DND-41 (cell line): ENCODE measurements at regions not wholly inside any gene's neighbourhood (a gene's known extent, or its start where the extent isn't known, plus 50 kb on each side); places are given as distances from the start of the nearest gene placed in this dataset.

ENCODE experiments used
- ATAC-seq: fragments of 200-7000 bp; cut with Tn5 transposase; 3 replicates; pipeline ENCODE4 v1.9.1; 2021; ENCODE audit warnings: low read depth; ENCODE audit not compliant: insufficient read depth
- DNase-seq: peaks from one replicate; pipeline ENCODE4 v3.0.0-alpha.2; 2020
- H2AFZ ChIP-seq: 2 replicates; pipeline ENCODE4 v1.6.0; 2012; ENCODE audit warnings: low read depth, low read length
- H3K27ac ChIP-seq: 2 replicates; pipeline ENCODE4 v1.5.1; 2012; ENCODE audit warnings: low read length, inconsistent platforms
- H3K27me3 ChIP-seq: fragments of 200-600 bp; sonication (generic); 2 replicates; pipeline ENCODE4 v1.6.0; 2012; ENCODE audit warnings: low read length, mild to moderate bottlenecking, inconsistent platforms; ENCODE audit not compliant: insufficient read depth, poor library complexity
- H3K36me3 ChIP-seq: 2 replicates; pipeline ENCODE4 v1.5.1; 2012; ENCODE audit warnings: low read length, inconsistent platforms; ENCODE audit not compliant: insufficient read depth
- H3K4me1 ChIP-seq: 2 replicates; pipeline ENCODE4 v1.5.1; 2012; ENCODE audit warnings: mild to moderate bottlenecking, low read length; ENCODE audit not compliant: insufficient read depth
- H3K4me2 ChIP-seq: 2 replicates; pipeline ENCODE4 v1.6.0; 2012; ENCODE audit warnings: mild to moderate bottlenecking, moderate library complexity, low read length, inconsistent platforms; ENCODE audit not compliant: insufficient read depth
- H3K4me3 ChIP-seq, 2 experiments: fragments of 200-600 bp in 1 of 2; shearing (Covaris generic) in 1 of 2; 2 replicates each; pipeline ENCODE4 v1.5.1; 2012 to 2016; ENCODE audit warnings: inconsistent platforms in 2 of 2, low read length in 2 of 2, mild to moderate bottlenecking in 2 of 2, low read depth in 1 of 2, moderate library complexity in 1 of 2
- H3K79me2 ChIP-seq: 2 replicates; pipeline ENCODE4 v1.6.0; 2012; ENCODE audit warnings: low read length, inconsistent platforms; ENCODE audit not compliant: insufficient read depth
- H3K9ac ChIP-seq: 2 replicates; pipeline ENCODE4 v1.6.0; 2012; ENCODE audit warnings: low read depth, mild to moderate bottlenecking, inconsistent platforms, low read length, moderate library complexity
- H3K9me3 ChIP-seq: 2 replicates; pipeline ENCODE4 v1.5.1; 2012; ENCODE audit warnings: low read length, moderate library complexity, mild to moderate bottlenecking, inconsistent platforms; ENCODE audit not compliant: insufficient read depth, severe bottlenecking
- H4K20me1 ChIP-seq: 2 replicates; pipeline ENCODE4 v1.6.0; 2012; ENCODE audit warnings: low read length; ENCODE audit not compliant: insufficient read depth
- EZH2 ChIP-seq: IDR thresholded peaks from 3 replicates; pipeline ENCODE4 v1.6.1; 2012; ENCODE audit warnings: borderline replicate concordance, low read depth, mild to moderate bottlenecking, moderate library complexity, low read length, inconsistent platforms; ENCODE audit not compliant: severe bottlenecking
- TF ChIP-seq, protein P1 (sequence below): IDR thresholded peaks from 2 replicates; pipeline ENCODE4 v1.5.1; 2012; ENCODE audit warnings: borderline replicate concordance, low read length, moderate library complexity, mild to moderate bottlenecking; ENCODE audit not compliant: poor library complexity, severe bottlenecking; ENCODE audit errors: extremely low read depth

DNA sequence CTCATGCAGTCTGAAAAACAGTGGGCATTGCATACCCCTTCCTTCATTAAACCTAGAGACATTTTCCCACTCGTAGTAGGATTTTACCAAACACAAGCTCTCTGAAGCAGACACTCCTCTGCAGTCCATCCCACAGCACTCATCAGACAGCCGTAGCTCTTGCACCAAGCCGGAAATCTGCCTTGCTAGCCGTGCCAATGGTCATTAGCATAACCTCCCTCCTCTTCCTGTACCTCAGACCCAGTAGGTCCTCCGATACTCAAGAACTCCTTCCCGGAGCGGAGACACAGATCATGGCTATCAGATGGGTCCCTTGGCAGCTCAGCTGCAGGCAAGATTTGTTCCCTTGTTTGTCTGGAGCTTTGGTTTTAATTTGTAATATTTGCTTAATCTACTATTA, 483.1 kb upstream of the PSMD7 start:
- TF ChIP-seq, protein P1, sequence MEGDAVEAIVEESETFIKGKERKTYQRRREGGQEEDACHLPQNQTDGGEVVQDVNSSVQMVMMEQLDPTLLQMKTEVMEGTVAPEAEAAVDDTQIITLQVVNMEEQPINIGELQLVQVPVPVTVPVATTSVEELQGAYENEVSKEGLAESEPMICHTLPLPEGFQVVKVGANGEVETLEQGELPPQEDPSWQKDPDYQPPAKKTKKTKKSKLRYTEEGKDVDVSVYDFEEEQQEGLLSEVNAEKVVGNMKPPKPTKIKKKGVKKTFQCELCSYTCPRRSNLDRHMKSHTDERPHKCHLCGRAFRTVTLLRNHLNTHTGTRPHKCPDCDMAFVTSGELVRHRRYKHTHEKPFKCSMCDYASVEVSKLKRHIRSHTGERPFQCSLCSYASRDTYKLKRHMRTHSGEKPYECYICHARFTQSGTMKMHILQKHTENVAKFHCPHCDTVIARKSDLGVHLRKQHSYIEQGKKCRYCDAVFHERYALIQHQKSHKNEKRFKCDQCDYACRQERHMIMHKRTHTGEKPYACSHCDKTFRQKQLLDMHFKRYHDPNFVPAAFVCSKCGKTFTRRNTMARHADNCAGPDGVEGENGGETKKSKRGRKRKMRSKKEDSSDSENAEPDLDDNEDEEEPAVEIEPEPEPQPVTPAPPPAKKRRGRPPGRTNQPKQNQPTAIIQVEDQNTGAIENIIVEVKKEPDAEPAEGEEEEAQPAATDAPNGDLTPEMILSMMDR: no peak
- no peak for TF ChIP-seq EZH2
- DNase-seq (no peak), ATAC-seq (no peak)
- Histone ChIP-seq H3K36me3 (no peaks in the 10 kb centered on the region), H3K27me3 (peaks cover 8% of the 10 kb centered on the region), H2AFZ (no peak overlapping the region), H3K4me1 (no peaks in the 10 kb centered on the region), H4K20me1 (no peaks in the 10 kb centered on the region), H3K4me3 (no peak overlapping the region), H3K4me2 (no peak overlapping the region), H3K27ac (no peak overlapping the region), H3K9ac (no peak overlapping the region), H3K79me2 (no peaks in the 10 kb centered on the region), H3K9me3 (no peaks in the 10 kb centered on the region)

DNA sequence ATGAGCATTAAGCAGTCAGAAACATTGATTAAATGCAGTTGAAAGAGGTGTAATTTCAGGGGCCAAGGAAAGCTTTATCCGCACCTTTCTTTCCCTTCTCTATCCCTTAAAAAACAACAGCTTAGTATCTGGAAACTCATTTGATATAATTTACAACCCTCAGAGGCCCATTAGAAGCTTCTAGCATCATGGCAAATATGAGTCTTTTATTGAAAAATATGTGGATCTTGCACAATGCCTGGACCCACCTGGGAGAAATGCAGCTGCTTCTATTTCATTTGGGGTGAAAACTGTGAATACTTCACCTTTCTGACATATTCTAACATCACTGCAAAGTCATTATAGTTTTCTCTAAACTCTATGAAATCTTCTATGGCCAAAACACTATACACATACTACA, 492.2 kb upstream of the PSMD7 start:
- no peak overlapping the region for H3K9ac ChIP-seq
- no peak overlapping the region for H3K4me3 ChIP-seq
- H3K4me1 ChIP-seq: no peaks in the 10 kb centered on the region
- DNase-seq (no peak), ATAC-seq (no peak)
- H3K79me2 ChIP-seq: no peaks in the 10 kb centered on the region
- H2AFZ ChIP-seq: no peak overlapping the region
- H4K20me1 ChIP-seq: no peaks in the 10 kb centered on the region
- no peak overlapping the region for H3K27ac ChIP-seq
- H3K27me3 ChIP-seq: peaks cover 8% of the 10 kb centered on the region
- TF ChIP-seq EZH2: no peak
- TF ChIP-seq, protein P1: no peak
- no peaks in the 10 kb centered on the region for H3K9me3 ChIP-seq
- H3K4me2 ChIP-seq: no peak overlapping the region
- no peaks in the 10 kb centered on the region for H3K36me3 ChIP-seq

DNA sequence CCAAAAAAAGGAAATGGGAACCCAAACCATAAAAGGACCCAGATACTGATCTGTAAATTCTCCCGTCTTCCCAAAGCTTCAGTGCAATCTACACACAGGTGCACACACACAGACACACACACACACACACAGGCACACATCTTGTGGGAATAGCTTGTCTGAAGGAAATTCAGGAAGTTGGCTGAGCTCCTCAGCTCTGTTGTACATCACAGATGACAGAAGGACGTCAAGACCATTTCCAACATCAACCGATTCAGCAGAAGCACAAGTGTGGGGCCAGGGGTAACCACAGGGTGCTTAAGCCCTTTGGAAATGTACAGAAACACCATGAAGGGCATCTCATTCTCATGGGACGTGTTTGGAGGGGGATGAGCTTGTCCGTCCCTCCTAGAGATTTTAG, 498.1 kb upstream of the PSMD7 start:
- Histone ChIP-seq H3K4me1 (no peaks in the 10 kb centered on the region), H2AFZ (no peak overlapping the region), H3K79me2 (no peaks in the 10 kb centered on the region), H3K27ac (no peak overlapping the region), H3K4me2 (no peak overlapping the region), H3K9ac (no peak overlapping the region), H3K4me3 (no peak overlapping the region), H3K27me3 (no peaks in the 10 kb centered on the region), H3K36me3 (no peaks in the 10 kb centered on the region), H3K9me3 (no peaks in the 10 kb centered on the region), H4K20me1 (no peaks in the 10 kb centered on the region)
- TF ChIP-seq, protein P1: no peak
- TF ChIP-seq EZH2: no peak
- ATAC-seq (no peak), DNase-seq (no peak)

DNA sequence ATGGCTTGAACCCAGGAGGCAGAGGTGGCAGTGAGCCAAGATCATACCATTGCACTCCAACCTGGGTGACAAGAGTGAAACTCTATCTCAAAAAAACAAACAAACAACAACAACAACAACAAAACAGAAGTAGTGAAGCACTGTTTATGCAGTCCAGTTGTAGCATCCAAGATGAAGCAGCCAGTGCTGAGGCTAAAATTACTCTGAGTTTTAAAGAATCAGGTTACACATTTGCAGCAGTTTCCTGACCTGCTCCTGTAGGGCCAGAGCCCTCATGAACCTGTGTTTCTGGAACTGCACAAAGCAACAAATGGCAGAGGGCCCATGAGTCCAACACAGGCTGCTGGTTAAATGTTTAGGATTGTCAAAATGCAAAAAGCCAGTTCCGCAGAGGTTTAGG, 499.5 kb upstream of the PSMD7 start:
- Histone ChIP-seq H3K4me3 (no peak overlapping the region), H3K27ac (no peak overlapping the region), H4K20me1 (no peaks in the 10 kb centered on the region), H3K4me1 (no peaks in the 10 kb centered on the region), H3K9ac (no peak overlapping the region), H2AFZ (no peak overlapping the region), H3K27me3 (no peaks in the 10 kb centered on the region), H3K79me2 (no peaks in the 10 kb centered on the region), H3K9me3 (no peaks in the 10 kb centered on the region), H3K36me3 (no peaks in the 10 kb centered on the region), H3K4me2 (no peak overlapping the region)
- ATAC-seq: no peak
- DNase-seq: no peak
- TF ChIP-seq, protein P1: no peak
- no peak for TF ChIP-seq EZH2
